GM21423 (cell line): ENCODE measurements at regions not wholly inside any gene's neighbourhood (a gene's known extent, or its start where the extent isn't known, plus 50 kb on each side); places are given as distances from the start of the nearest gene placed in this dataset.
"Not testable (repeated sequence)": the region's sequence is repeated elsewhere in the genome, so short reads cannot be mapped to it uniquely, and the experiment has no call there.

Experiments used
- ATAC-seq: cut with Tn5 transposase; IDR thresholded peaks from one replicate; pipeline ENCODE4 v1.9.1; 2021; ENCODE audit warnings: mild to moderate bottlenecking, moderate library complexity; ENCODE audit not compliant: unreplicated experiment

DNA sequence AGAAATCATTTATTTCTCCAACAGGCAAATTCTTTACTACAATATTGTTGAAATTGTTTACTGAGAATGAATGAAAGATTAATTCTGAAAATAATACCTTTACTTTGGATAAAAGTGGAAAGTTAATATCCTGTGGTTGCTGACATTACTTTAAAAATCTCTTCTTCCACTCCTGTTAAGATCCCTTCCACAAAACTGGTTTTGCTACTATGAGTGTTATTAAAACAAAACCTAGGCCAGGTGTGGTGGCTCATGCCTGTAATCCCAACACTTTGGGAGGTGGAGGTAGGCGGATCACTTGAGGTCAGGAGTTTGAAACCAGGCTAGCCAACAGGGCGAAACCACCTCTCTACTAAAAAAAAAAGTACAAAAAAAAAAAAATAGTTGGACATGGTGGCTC lies 123.9 kb upstream of the CCDC150 start:
- no peak for ATAC-seq

- ATAC-seq: no peak
These were observed 123.0 kb upstream of the CCDC150 start for GRCh38 chr2:196516564-196516963.

- no peak for ATAC-seq
These were observed 118.9 kb upstream of the CCDC150 start for GRCh38 chr2:196520605-196521004.

DNA sequence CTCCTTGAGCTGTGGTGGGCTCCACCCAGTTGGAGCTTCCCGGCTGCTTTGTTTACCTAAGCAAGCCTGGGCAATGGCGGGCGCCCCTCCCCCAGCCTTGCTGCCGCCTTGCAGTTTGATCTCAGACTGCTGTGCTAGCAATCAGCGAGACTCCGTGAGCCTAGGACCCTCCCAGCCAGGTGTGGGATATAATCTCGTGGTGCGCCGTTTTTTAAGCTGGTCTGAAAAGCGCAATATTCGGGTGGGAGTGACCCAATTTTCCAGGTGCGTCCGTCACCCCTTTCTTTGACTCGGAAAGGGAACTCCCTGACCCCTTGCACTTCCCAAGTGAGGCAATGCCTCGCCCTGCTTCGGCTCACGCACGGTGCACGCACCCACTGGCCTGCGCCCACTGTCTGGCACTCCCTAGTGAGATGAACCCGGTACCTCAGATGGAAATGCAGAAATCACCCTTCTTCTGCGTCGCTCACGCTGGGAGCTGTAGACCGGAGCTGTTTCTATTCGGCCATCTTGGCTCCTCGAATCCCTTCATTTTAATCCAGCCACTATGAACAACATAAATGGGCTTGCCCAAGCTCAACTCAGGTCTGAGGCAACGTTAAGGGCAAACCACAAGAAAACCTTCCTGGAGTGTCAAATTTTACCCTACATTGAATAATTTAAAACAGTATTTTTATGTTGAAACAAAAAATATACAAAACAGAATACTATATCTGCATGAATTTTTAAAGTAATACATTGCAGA lies 112.4 kb upstream of the CCDC150 start:
- ATAC-seq: not testable (repeated sequence)

DNA sequence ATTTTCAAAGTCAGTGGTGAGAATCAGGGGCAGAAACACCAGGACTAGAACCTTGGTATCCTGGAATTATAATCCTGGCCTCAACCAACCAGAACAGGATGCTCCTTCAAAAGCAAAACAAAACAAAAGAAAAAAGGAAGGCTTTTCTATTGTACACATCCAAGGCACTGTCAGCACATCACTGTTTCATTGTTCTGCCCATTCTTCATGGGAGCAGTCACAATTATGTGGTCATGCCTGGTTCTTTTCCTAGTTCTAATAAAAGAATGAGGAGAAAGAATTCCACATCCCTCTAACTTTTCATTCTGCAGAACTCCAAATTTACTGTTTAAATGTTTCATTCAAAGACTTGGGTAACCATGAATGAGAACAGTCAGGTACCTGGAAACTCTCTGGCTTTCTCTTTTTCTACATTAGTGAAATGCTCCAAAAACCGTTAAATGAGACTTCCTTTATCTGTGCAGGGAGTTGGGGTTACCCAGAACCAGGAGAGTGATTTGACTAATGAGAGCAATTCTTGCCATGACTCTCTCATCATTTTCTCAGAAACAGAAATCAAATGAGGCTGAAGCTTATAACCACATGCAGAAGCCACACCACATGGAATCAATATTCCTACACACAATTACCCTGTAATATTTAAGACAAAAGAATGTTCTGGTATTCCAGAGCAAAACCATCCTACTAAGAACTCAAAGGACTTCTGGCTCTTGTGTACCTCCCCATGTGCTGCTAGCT lies 110.9 kb upstream of the CCDC150 start:
- ATAC-seq: no peak

DNA sequence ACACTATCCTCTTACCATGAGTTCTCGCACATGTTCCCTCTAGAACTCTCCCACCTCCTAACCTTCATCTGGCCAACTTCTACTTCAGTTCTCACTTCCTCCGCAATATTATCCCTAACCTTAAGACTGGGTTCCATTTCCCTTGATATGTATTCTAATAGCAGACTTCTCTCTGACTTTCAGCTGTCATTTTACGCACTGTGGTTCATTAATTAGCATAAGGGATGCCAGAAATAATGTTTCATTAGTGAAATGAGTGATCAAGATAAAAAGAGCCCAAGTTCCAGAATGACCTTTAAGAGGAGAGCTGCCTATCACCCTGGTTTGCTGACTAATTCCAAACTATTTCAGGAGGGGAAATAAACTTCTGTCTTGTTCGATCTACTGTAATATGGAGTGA lies 108.6 kb upstream of the CCDC150 start:
- no peak for ATAC-seq

DNA sequence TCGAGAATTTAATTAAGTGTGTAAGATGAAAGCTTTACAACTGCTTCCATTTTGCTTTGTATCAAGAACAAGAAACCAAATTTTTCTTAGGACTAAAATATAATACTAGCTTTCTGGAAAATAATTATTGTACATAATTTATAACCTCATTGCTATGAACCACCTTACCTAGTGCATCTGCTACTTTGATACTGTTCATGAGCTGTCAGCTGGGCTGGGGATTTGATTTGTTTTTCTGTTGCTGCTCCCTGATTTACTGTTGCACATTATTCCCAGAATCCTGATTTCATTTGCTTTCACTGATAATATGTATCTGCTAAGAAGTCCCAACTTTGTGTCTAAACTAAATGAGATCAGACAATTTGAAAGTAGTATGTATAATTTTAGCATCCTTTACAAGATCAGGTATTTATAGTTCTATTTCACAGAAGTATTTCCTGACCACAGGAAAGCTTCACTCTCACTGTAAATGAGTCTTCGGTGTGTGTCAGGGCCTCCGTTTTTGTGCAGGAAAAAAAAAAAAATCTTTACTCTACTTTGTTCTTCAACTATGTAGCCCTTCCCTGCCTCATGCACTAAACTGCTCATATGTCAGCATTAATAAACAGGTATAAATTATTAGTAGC lies 105.6 kb upstream of the CCDC150 start:
- ATAC-seq: no peak

GRCh38 chr2:196534495-196534894 lies 105.0 kb upstream of the CCDC150 start:
- ATAC-seq: no peak

DNA sequence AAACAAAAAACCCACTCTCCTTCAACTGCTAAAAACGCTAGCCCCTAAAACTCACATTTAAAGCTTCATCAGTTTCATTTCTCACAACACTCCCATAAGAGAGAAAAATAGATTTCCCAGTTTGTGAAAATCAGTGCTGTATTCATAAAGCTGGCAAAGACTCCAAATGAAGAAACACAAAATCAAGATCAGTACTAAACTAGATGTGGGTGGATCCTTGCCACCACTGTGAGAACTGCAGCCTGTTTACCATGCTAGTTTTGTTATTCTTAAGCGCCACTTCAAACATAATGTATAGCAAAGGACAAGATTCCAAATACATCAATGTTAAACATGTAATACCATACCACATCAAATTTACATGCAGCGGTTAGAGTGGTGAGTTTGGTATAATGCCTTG lies 104.5 kb upstream of the CCDC150 start:
- ATAC-seq: no peak

GRCh38 chr2:196535742-196536141 lies 103.8 kb upstream of the CCDC150 start:
- ATAC-seq: no peak

DNA sequence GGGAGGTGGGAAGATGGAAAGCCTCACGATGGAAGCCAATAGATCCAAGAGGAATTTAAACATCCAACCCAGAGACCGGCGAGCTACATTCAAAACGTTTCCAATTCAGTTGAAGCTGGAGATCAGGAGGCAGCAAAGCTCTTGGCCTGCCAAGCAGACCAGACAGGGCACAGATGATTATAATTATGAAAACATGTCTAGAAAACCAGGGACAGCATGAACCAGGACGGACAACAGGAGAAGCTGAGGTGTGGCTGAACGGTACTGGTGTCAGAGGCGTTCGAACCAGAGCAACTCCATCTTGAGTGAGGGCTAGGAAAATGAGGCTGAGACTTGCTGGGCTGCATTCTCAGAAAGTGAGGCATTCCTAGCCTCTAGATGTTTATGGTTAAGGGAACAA lies 102.2 kb upstream of the CCDC150 start:
- no peak for ATAC-seq

GRCh38 chr2:196538189-196538588 lies 101.3 kb upstream of the CCDC150 start:
- no peak for ATAC-seq

GRCh38 chr2:196538646-196539045 lies 100.9 kb upstream of the CCDC150 start:
- ATAC-seq: no peak

DNA sequence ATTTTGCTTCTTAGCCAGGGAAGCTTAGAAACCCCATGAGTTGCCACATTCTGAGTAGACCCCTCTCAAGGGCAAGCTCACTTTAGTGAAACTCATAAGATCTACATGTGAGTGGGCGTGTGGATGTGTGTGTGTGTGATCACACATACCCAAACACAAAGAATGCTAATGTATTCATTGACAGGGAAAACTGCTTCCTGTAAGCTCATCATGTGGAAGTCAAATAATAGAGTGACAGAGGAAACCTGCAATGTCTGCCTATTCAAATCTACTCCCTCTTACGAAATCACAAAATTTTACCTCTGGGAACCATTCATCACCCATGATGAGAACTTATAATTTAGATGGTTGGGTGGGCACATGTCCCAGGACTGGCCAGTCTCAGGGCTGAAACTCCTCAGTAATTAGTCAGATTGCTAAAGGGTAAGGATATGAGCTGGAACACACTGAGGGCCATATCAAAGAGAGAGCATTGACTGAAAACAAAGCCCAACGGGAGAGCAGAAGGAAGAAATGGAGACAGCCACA lies 94.5 kb upstream of the CCDC150 start:
- ATAC-seq: no peak

DNA sequence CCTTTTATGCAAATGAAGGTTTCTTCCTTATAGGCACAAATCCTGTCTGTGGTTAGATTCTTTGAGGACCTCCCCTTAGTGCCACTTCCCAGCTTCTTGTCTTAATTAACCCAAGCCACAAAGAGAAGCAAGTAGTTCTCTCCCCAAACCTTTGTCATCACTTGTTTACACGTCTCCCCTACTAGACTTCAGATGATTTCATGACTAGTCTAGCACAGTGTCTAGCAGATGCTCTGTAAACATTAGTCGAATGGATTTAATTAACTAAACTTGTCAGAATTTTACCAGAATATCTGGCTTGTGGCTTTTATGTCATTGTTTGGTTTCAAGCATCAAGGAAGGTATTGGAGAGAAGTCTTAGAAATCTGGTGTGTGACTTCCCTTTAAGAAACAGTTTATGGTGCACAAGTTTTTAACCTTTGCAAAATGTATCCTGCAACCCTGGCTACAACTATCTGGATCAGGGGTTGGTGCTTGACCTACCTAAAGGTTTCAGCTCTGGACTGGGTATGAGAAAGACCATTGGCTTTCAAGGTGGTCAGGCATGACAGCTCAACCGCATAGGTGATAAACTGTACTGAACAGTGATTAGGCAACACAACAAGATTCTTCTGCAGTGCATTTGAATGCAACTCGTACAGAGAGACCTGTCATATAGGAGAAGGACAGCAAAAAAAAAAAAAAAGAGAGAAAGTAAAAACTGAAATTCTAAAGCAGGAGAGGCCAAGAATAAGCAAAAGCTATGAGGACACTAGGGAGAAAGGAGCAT lies 93.2 kb upstream of the CCDC150 start:
- ATAC-seq: no peak

DNA sequence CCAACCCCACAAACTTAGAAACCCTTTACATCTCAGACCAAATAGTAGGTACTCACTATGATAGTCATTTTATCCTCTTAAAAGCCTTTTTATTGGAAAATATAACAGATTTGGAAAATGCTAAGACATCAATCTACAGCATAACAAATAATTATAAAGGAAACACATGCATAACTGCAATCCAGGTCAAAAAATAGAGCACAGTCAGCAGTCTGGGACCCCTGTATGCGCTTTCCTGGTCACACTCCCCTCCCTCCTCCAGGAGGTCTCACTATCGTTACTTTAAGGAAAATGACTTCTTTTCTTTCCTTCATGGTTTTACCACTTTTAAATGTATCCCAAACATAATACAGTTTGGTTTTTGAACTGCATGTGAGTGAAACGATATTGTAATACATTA lies 90.5 kb upstream of the CCDC150 start:
- ATAC-seq: no peak

GRCh38 chr2:196551014-196551413 lies 88.5 kb upstream of the CCDC150 start:
- no peak for ATAC-seq

- no peak for ATAC-seq
These were observed 84.4 kb upstream of the CCDC150 start for GRCh38 chr2:196555161-196555560.

GRCh38 chr2:196555726-196556125 lies 83.8 kb upstream of the CCDC150 start:
- ATAC-seq: no peak

DNA sequence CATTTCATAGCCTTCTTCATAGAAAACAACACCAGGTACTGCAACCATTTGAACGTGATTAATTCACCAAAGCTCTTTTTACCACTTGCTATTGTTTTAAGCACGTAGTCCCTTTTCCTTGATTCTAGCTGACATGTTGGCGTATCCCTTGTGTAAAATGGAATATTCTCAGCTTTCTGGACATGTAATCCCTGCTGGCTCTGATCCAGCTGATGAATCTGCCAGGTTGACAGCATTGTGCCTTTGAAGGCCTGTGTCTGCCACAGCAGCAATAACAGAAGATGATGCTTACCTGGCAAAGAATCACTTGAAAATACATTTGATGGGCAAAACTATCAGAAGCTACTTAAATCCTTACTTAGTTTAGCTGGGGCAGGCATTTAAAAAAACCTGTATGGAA lies 81.0 kb upstream of the CCDC150 start:
- no peak for ATAC-seq

GRCh38 chr2:196563876-196564275 lies 75.6 kb upstream of the CCDC150 start:
- ATAC-seq: no peak
